ENCODE measurements at regions not wholly inside any gene's neighbourhood (a gene's known extent, or its start where the extent isn't known, plus 50 kb on each side); places are given as distances from the start of the nearest gene placed in this dataset.

GRCh38 chr4:154086247-154086646 is 297.4 kb upstream of the SFRP2 start (continued):
- TF ChIP-seq CTCF (conservative IDR thresholded peaks at IDR 0.05; ENCODE audit: low read depth in 2 of 2) (no peak), REST (IDR thresholded peaks at IDR 0.05; ENCODE audit: unreplicated experiment) (no peak)

- ATAC-seq = no peak
Measured at GRCh38 chr4:154084864-154085263, 296.0 kb upstream of the SFRP2 start.

More at GRCh38 chr4:154084864-154085263, 296.0 kb upstream of the SFRP2 start:
- no peak overlapping the region for H3K4me3 ChIP-seq
- no peak overlapping the region for H3K4me2 ChIP-seq
- H3K36me3 Mint-ChIP-seq (ENCODE audit: low read depth) = no peaks in the 10 kb centered on the region
- H3K27ac ChIP-seq (ENCODE audit: low read depth) = no peak overlapping the region
- H3K27me3 Mint-ChIP-seq (ENCODE audit: insufficient read depth, low read depth, poor library complexity) = no peaks in the 10 kb centered on the region
- H2AFZ ChIP-seq = no peak overlapping the region
- no peak overlapping the region for H3K27ac Mint-ChIP-seq
- no peaks in the 10 kb centered on the region for H3K4me1 ChIP-seq (ENCODE audit: insufficient read depth)
- H3K36me3 ChIP-seq (ENCODE audit: insufficient read depth) = no peaks in the 10 kb centered on the region
- no peaks in the 10 kb centered on the region for H3K9me3 Mint-ChIP-seq
- H4K20me1 ChIP-seq (replicated peaks; ENCODE audit: insufficient read depth) = no peaks in the 10 kb centered on the region
- H3K79me2 ChIP-seq (replicated peaks; ENCODE audit: insufficient read depth) = no peaks in the 10 kb centered on the region
- no peaks in the 10 kb centered on the region for H3K9me2 ChIP-seq (ENCODE audit: insufficient read depth)
- no peak for DNase-seq (ENCODE audit: low spot score)
- peaks cover 2% of the 10 kb centered on the region for H3K4me1 Mint-ChIP-seq
- no peak for TF ChIP-seq CTCF (conservative IDR thresholded peaks at IDR 0.05; ENCODE audit: low read depth in 2 of 2)
- no peak for TF ChIP-seq ZNF331 (CRISPR knock-in tag; IDR thresholded peaks at IDR 0.05; ENCODE audit: low read depth)
- TF ChIP-seq POLR2AphosphoS5 (IDR thresholded peaks at IDR 0.05; ENCODE audit: low read depth) = no peak
- no peak for TF ChIP-seq EZH2 (IDR thresholded peaks at IDR 0.05; ENCODE audit: low read depth, unreplicated experiment)
- H3K4me3 Mint-ChIP-seq = no peak overlapping the region
- H3K27me3 ChIP-seq (ENCODE audit: insufficient read depth) = no peaks in the 10 kb centered on the region
- H3F3A ChIP-seq (replicated peaks; ENCODE audit: low read depth) = no peaks in the 10 kb centered on the region
